ENCODE measurements at regions not wholly inside any gene's neighbourhood (a gene's known extent, or its start where the extent isn't known, plus 50 kb on each side); places are given as distances from the start of the nearest gene placed in this dataset.

DNA sequence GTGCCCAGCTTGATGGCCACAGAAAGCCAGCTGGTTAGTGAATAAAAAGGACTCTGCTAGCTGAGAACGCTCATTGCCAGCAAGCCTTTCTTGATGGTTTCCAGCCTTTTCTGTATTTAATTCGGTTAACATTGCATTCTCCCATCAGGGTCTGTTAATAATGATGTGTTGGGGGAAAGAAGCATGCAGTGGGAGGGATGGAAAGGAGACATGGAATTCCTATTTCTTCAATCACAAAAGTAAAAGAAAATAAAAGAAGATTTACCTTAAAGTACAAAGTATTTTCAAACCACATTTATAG, 141.9 kb upstream of the RBBP8 start:
- TF ChIP-seq, protein P1, sequence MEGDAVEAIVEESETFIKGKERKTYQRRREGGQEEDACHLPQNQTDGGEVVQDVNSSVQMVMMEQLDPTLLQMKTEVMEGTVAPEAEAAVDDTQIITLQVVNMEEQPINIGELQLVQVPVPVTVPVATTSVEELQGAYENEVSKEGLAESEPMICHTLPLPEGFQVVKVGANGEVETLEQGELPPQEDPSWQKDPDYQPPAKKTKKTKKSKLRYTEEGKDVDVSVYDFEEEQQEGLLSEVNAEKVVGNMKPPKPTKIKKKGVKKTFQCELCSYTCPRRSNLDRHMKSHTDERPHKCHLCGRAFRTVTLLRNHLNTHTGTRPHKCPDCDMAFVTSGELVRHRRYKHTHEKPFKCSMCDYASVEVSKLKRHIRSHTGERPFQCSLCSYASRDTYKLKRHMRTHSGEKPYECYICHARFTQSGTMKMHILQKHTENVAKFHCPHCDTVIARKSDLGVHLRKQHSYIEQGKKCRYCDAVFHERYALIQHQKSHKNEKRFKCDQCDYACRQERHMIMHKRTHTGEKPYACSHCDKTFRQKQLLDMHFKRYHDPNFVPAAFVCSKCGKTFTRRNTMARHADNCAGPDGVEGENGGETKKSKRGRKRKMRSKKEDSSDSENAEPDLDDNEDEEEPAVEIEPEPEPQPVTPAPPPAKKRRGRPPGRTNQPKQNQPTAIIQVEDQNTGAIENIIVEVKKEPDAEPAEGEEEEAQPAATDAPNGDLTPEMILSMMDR (IDR thresholded peaks at IDR 0.05), result no peak
- TF ChIP-seq EZH2phosphoT487 (IDR thresholded peaks at IDR 0.05), result no peak
- no peak for TF ChIP-seq EZH2 (IDR thresholded peaks at IDR 0.05)
